Hepatocyte (in vitro differentiated cells): ENCODE measurements at regions not wholly inside any gene's neighbourhood (a gene's known extent, or its start where the extent isn't known, plus 50 kb on each side); places are given as distances from the start of the nearest gene placed in this dataset.

Experiments
- DNase-seq: peaks from one replicate; pipeline ENCODE4 v3.0.0-alpha.2; 2016; ENCODE audit warnings: low spot score
- H2AFZ ChIP-seq: fragments of 200-600 bp; sonication (generic); 2 replicates; pipeline ENCODE4 v1.6.0; 2016; ENCODE audit warnings: antibody characterized with exemption, mild to moderate bottlenecking
- H3K27ac ChIP-seq: fragments of 200-600 bp; sonication (generic); 2 replicates; pipeline ENCODE4 v1.5.1; 2016; ENCODE audit warnings: mild to moderate bottlenecking
- H3K27me3 ChIP-seq: fragments of 200-600 bp; sonication (generic); 2 replicates; pipeline ENCODE4 v1.6.1; 2016
- H3K36me3 ChIP-seq: fragments of 200-600 bp; sonication (generic); replicated peaks from 2 replicates; pipeline ENCODE4 v1.5.1; 2016; ENCODE audit warnings: low read depth; ENCODE audit not compliant: insufficient read depth
- H3K4me1 ChIP-seq: fragments of 200-600 bp; sonication (generic); 2 replicates; pipeline ENCODE4 v1.5.1; 2016; ENCODE audit warnings: mild to moderate bottlenecking, moderate library complexity; ENCODE audit not compliant: insufficient read depth
- H3K4me2 ChIP-seq: fragments of 200-600 bp; sonication (generic); 2 replicates; pipeline ENCODE4 v1.6.0; 2016
- H3K4me3 ChIP-seq: fragments of 200-600 bp; sonication (generic); 2 replicates; pipeline ENCODE4 v1.5.1; 2016; ENCODE audit warnings: mild to moderate bottlenecking
- H3K79me2 ChIP-seq: fragments of 200-600 bp; sonication (generic); 2 replicates; pipeline ENCODE4 v1.6.0; 2017; ENCODE audit warnings: mild to moderate bottlenecking
- H3K9me2 ChIP-seq: fragments of 200-600 bp; sonication (generic); replicated peaks from 2 replicates; pipeline ENCODE4 v1.6.0; 2017; ENCODE audit warnings: mild to moderate bottlenecking; ENCODE audit not compliant: insufficient read depth
- H3K9me3 ChIP-seq: fragments of 200-600 bp; sonication (generic); 2 replicates; pipeline ENCODE4 v1.5.1; 2016; ENCODE audit warnings: low read depth, mild to moderate bottlenecking
- H4K20me1 ChIP-seq: fragments of 200-600 bp; sonication (generic); 2 replicates; pipeline ENCODE4 v1.6.0; 2016; ENCODE audit warnings: mild to moderate bottlenecking; ENCODE audit not compliant: insufficient read depth, poor library complexity, severe bottlenecking
- EZH2 ChIP-seq: fragments of 200-600 bp; sonication (generic); IDR thresholded peaks from 2 replicates; pipeline ENCODE4 v1.6.1; 2016; ENCODE audit warnings: antibody characterized with exemption, mild to moderate bottlenecking, borderline replicate concordance
- EZH2phosphoT487 ChIP-seq: fragments of 200-600 bp; sonication (generic); IDR thresholded peaks from one replicate; pipeline ENCODE4 v1.6.1; 2018; ENCODE audit warnings: antibody characterized with exemption, mild to moderate bottlenecking, low read depth, moderate library complexity; ENCODE audit not compliant: unreplicated experiment, severe bottlenecking
- WGBS: methylation state at CpG from one replicate; pipeline ENCODE4 v1.1.6; 2016; ENCODE audit warnings: low lambda C conversion rate; ENCODE audit errors: missing lambda C conversion rate; 5-methylcytosine and 5-hydroxymethylcytosine counted together
- TF ChIP-seq, protein P1 (sequence below): fragments of 200-600 bp; sonication (generic); IDR thresholded peaks from 2 replicates; pipeline ENCODE4 v1.5.1; 2016; ENCODE audit warnings: antibody characterized with exemption, mild to moderate bottlenecking; ENCODE audit not compliant: poor library complexity

- H3K9me2 ChIP-seq, result no peaks in the 10 kb centered on the region
- DNase-seq, result no peak
- no peaks in the 10 kb centered on the region for H3K79me2 ChIP-seq
- no peaks in the 10 kb centered on the region for H4K20me1 ChIP-seq
- H3K4me1 ChIP-seq, result no peaks in the 10 kb centered on the region
- no peaks in the 10 kb centered on the region for H3K27me3 ChIP-seq
- 83% methylated on average over 1 of the region's 1 CpG for WGBS
- no peaks in the 10 kb centered on the region for H3K9me3 ChIP-seq
- no peak overlapping the region for H3K27ac ChIP-seq
- no peak overlapping the region for H3K4me2 ChIP-seq
- TF ChIP-seq EZH2phosphoT487 (no peak), EZH2 (no peak)
- TF ChIP-seq, protein P1, sequence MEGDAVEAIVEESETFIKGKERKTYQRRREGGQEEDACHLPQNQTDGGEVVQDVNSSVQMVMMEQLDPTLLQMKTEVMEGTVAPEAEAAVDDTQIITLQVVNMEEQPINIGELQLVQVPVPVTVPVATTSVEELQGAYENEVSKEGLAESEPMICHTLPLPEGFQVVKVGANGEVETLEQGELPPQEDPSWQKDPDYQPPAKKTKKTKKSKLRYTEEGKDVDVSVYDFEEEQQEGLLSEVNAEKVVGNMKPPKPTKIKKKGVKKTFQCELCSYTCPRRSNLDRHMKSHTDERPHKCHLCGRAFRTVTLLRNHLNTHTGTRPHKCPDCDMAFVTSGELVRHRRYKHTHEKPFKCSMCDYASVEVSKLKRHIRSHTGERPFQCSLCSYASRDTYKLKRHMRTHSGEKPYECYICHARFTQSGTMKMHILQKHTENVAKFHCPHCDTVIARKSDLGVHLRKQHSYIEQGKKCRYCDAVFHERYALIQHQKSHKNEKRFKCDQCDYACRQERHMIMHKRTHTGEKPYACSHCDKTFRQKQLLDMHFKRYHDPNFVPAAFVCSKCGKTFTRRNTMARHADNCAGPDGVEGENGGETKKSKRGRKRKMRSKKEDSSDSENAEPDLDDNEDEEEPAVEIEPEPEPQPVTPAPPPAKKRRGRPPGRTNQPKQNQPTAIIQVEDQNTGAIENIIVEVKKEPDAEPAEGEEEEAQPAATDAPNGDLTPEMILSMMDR, result no peak
- no peaks in the 10 kb centered on the region for H3K36me3 ChIP-seq
- H3K4me3 ChIP-seq, result no peak overlapping the region
- H2AFZ ChIP-seq, result no peak overlapping the region
Measured at GRCh38 chr4:28690890-28691289, 1830.2 kb downstream of the STIM2 start.

- H2AFZ ChIP-seq, result no peak overlapping the region
- H3K4me2 ChIP-seq, result no peak overlapping the region
- TF ChIP-seq, protein P1, result no peak
- no peak for TF ChIP-seq EZH2
- TF ChIP-seq EZH2phosphoT487, result no peak
- no peaks in the 10 kb centered on the region for H3K27me3 ChIP-seq
- H3K4me1 ChIP-seq, result no peaks in the 10 kb centered on the region
- 75% methylated on average over 4 of the region's 4 CpGs for WGBS
- H3K9me2 ChIP-seq, result no peaks in the 10 kb centered on the region
- no peaks in the 10 kb centered on the region for H3K9me3 ChIP-seq
- H3K36me3 ChIP-seq, result no peaks in the 10 kb centered on the region
- H3K4me3 ChIP-seq, result no peak overlapping the region
- H3K79me2 ChIP-seq, result no peaks in the 10 kb centered on the region
- DNase-seq, result no peak
- H3K27ac ChIP-seq, result no peak overlapping the region
- H4K20me1 ChIP-seq, result no peaks in the 10 kb centered on the region
Measured at GRCh38 chr4:28702571-28702970, 1841.9 kb downstream of the STIM2 start.

DNA sequence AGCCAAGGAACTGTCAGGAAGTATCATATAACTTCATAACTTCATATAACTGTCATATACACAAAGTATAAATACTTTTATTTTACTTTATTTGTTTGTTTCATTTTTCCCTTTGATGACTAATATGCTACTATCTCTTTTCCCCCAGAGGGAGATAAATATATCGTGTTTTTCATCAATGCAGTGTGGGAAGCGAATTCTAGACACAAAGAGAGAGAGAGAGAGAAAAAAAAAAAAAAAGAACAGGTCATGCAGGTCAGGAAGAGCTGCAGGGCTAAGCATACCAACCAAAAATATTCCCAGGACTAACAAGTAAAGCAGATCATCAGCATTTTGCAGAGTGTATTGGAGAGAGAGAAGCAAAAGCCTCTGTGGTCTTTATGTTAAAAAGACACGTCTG lies 1849.2 kb downstream of the STIM2 start:
- H3K9me3 ChIP-seq, result no peaks in the 10 kb centered on the region
- no peak for TF ChIP-seq EZH2phosphoT487
- no peak for TF ChIP-seq EZH2
- TF ChIP-seq, protein P1, result no peak
- WGBS, result 63% methylated on average over 3 of the region's 3 CpGs
- no peaks in the 10 kb centered on the region for H4K20me1 ChIP-seq
- H2AFZ ChIP-seq, result no peak overlapping the region
- no peaks in the 10 kb centered on the region for H3K27me3 ChIP-seq
- H3K4me3 ChIP-seq, result no peak overlapping the region
- H3K79me2 ChIP-seq, result no peaks in the 10 kb centered on the region
- H3K36me3 ChIP-seq, result no peaks in the 10 kb centered on the region
- H3K4me2 ChIP-seq, result no peak overlapping the region
- no peak overlapping the region for H3K27ac ChIP-seq
- no peak for DNase-seq
- H3K9me2 ChIP-seq, result no peaks in the 10 kb centered on the region
- no peaks in the 10 kb centered on the region for H3K4me1 ChIP-seq

DNA sequence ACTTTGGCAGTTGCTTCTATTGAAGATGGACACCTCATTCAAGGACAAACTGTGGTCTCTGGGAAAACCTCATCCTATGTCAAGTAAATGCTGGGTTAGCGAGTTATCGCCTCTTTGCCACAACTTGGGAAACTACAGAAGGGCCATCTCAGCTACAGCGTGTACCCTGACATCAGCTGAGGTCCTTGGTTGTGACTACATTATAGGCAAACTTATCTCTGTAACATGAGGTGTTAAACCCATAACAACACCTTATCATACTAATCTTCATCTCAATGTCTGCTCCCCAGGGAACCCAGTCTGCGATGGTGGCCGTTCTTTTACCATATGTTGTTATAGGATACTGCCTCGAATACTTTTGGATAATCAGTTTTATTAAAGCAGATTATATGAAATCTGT lies 1862.7 kb downstream of the STIM2 start:
- Histone ChIP-seq H2AFZ (no peak overlapping the region), H3K4me3 (no peak overlapping the region)
- TF ChIP-seq EZH2, result no peak
- TF ChIP-seq EZH2phosphoT487, result no peak
- TF ChIP-seq, protein P1, result no peak

More for the DNA sequence above, 1862.7 kb downstream of the STIM2 start:
- Histone ChIP-seq H3K9me3 (no peaks in the 10 kb centered on the region), H3K9me2 (no peaks in the 10 kb centered on the region), H3K27ac (no peak overlapping the region), H3K4me1 (no peaks in the 10 kb centered on the region), H3K4me2 (no peak overlapping the region), H3K79me2 (no peaks in the 10 kb centered on the region), H4K20me1 (no peaks in the 10 kb centered on the region), H3K36me3 (no peaks in the 10 kb centered on the region), H3K27me3 (no peaks in the 10 kb centered on the region)
- DNase-seq, result no peak
- 70% methylated on average over 6 of the region's 6 CpGs for WGBS
